Activated naive CD4-positive, alpha-beta T cell treated with anti-CD3 and anti-CD28 coated beads, Interleukin-2, amount 50 U/mL, for 24 hours (primary cell): ENCODE measurements at regions not wholly inside any gene's neighbourhood (a gene's known extent, or its start where the extent isn't known, plus 50 kb on each side); places are given as distances from the start of the nearest gene placed in this dataset.

Source experiments
- H3K27ac Mint-ChIP-seq: one replicate; pipeline ENCODE4 v1.8.0; 2021; ENCODE audit warnings: mild to moderate bottlenecking, mixed read lengths
- H3K27me3 Mint-ChIP-seq: one replicate; pipeline ENCODE4 v1.8.0; 2021; ENCODE audit warnings: mixed read lengths
- H3K36me3 Mint-ChIP-seq: one replicate; pipeline ENCODE4 v1.8.0; 2021; ENCODE audit warnings: mixed read lengths
- H3K4me1 Mint-ChIP-seq: one replicate; pipeline ENCODE4 v1.8.0; 2021; ENCODE audit warnings: mixed read lengths
- H3K4me3 Mint-ChIP-seq: one replicate; pipeline ENCODE4 v1.8.0; 2021; ENCODE audit warnings: mild to moderate bottlenecking, mixed read lengths
- H3K9me3 Mint-ChIP-seq: one replicate; pipeline ENCODE4 v1.8.0; 2021; ENCODE audit warnings: mixed read lengths

GRCh38 chr1:55724551-55725325, 509.6 kb upstream of the USP24 start:
- Mint-ChIP-seq H3K9me3 (no peaks in the 10 kb centered on the region), H3K4me1 (no peaks in the 10 kb centered on the region), H3K27ac (no peak overlapping the region), H3K27me3 (peaks cover 4% of the 10 kb centered on the region), H3K36me3 (no peaks in the 10 kb centered on the region), H3K4me3 (no peak overlapping the region)

GRCh38 chr1:55723001-55723400, 507.8 kb upstream of the USP24 start:
- Mint-ChIP-seq H3K4me1 (no peaks in the 10 kb centered on the region), H3K9me3 (no peaks in the 10 kb centered on the region), H3K27ac (no peak overlapping the region), H3K36me3 (no peaks in the 10 kb centered on the region), H3K27me3 (peaks cover 4% of the 10 kb centered on the region), H3K4me3 (no peak overlapping the region)

GRCh38 chr1:55720261-55720660, 505.1 kb upstream of the USP24 start:
- H3K9me3 Mint-ChIP-seq: no peaks in the 10 kb centered on the region
- no peaks in the 10 kb centered on the region for H3K4me1 Mint-ChIP-seq
- H3K27ac Mint-ChIP-seq: no peak overlapping the region
- H3K36me3 Mint-ChIP-seq: no peaks in the 10 kb centered on the region
- no peak overlapping the region for H3K4me3 Mint-ChIP-seq
- peaks cover 7% of the 10 kb centered on the region for H3K27me3 Mint-ChIP-seq

GRCh38 chr1:55718758-55719671, 503.9 kb upstream of the USP24 start:
- Mint-ChIP-seq H3K27ac (no peak overlapping the region), H3K36me3 (no peaks in the 10 kb centered on the region), H3K4me1 (no peaks in the 10 kb centered on the region), H3K4me3 (no peak overlapping the region), H3K9me3 (peaks cover 2% of the 10 kb centered on the region), H3K27me3 (peaks cover 5% of the 10 kb centered on the region)

GRCh38 chr1:55717111-55717510, 501.9 kb upstream of the USP24 start:
- H3K4me1 Mint-ChIP-seq: no peaks in the 10 kb centered on the region
- H3K4me3 Mint-ChIP-seq: no peak overlapping the region
- peaks cover 5% of the 10 kb centered on the region for H3K27me3 Mint-ChIP-seq
- H3K27ac Mint-ChIP-seq: no peak overlapping the region
- peaks cover 5% of the 10 kb centered on the region for H3K9me3 Mint-ChIP-seq
- no peaks in the 10 kb centered on the region for H3K36me3 Mint-ChIP-seq

GRCh38 chr1:55716610-55717009, 501.4 kb upstream of the USP24 start:
- Mint-ChIP-seq H3K27ac (no peak overlapping the region), H3K4me1 (no peaks in the 10 kb centered on the region), H3K9me3 (peaks cover 5% of the 10 kb centered on the region), H3K27me3 (peaks cover 5% of the 10 kb centered on the region), H3K36me3 (no peaks in the 10 kb centered on the region), H3K4me3 (no peak overlapping the region)

GRCh38 chr1:55716151-55716550, 501.0 kb upstream of the USP24 start:
- Mint-ChIP-seq H3K27me3 (peaks cover 5% of the 10 kb centered on the region), H3K27ac (no peak overlapping the region), H3K4me1 (no peaks in the 10 kb centered on the region), H3K9me3 (peaks cover 5% of the 10 kb centered on the region), H3K36me3 (no peaks in the 10 kb centered on the region), H3K4me3 (no peak overlapping the region)

GRCh38 chr1:55714230-55714629, 499.1 kb upstream of the USP24 start:
- Mint-ChIP-seq H3K36me3 (no peaks in the 10 kb centered on the region), H3K9me3 (peaks cover 5% of the 10 kb centered on the region), H3K4me3 (no peak overlapping the region), H3K27ac (no peak overlapping the region), H3K4me1 (no peaks in the 10 kb centered on the region), H3K27me3 (peaks cover 5% of the 10 kb centered on the region)

- H3K4me1 Mint-ChIP-seq: no peaks in the 10 kb centered on the region
- H3K4me3 Mint-ChIP-seq: no peak overlapping the region
- H3K27ac Mint-ChIP-seq: no peak overlapping the region
- H3K36me3 Mint-ChIP-seq: no peaks in the 10 kb centered on the region
- peaks cover 5% of the 10 kb centered on the region for H3K9me3 Mint-ChIP-seq
- H3K27me3 Mint-ChIP-seq: peaks cover 5% of the 10 kb centered on the region
Observed at GRCh38 chr1:55713516-55713915, 498.4 kb upstream of the USP24 start.

- no peak overlapping the region for H3K4me3 Mint-ChIP-seq
- H3K36me3 Mint-ChIP-seq: no peaks in the 10 kb centered on the region
- no peaks in the 10 kb centered on the region for H3K27me3 Mint-ChIP-seq
- H3K4me1 Mint-ChIP-seq: no peaks in the 10 kb centered on the region
- peaks cover 5% of the 10 kb centered on the region for H3K9me3 Mint-ChIP-seq
- H3K27ac Mint-ChIP-seq: no peak overlapping the region
Observed at GRCh38 chr1:55712148-55712547, 497.0 kb upstream of the USP24 start.

- peaks cover 1% of the 10 kb centered on the region for H3K9me3 Mint-ChIP-seq
- no peaks in the 10 kb centered on the region for H3K27me3 Mint-ChIP-seq
- no peaks in the 10 kb centered on the region for H3K4me1 Mint-ChIP-seq
- H3K27ac Mint-ChIP-seq: no peak overlapping the region
- no peaks in the 10 kb centered on the region for H3K36me3 Mint-ChIP-seq
- no peak overlapping the region for H3K4me3 Mint-ChIP-seq
Observed at GRCh38 chr1:55708781-55709180, 493.6 kb upstream of the USP24 start.

GRCh38 chr1:55707846-55708245, 492.7 kb upstream of the USP24 start:
- Mint-ChIP-seq H3K27ac (no peak overlapping the region), H3K4me1 (no peaks in the 10 kb centered on the region), H3K4me3 (no peak overlapping the region), H3K36me3 (no peaks in the 10 kb centered on the region), H3K27me3 (no peaks in the 10 kb centered on the region), H3K9me3 (no peaks in the 10 kb centered on the region)

- no peak overlapping the region for H3K27ac Mint-ChIP-seq
- no peaks in the 10 kb centered on the region for H3K9me3 Mint-ChIP-seq
- no peaks in the 10 kb centered on the region for H3K4me1 Mint-ChIP-seq
- no peaks in the 10 kb centered on the region for H3K36me3 Mint-ChIP-seq
- H3K4me3 Mint-ChIP-seq: no peak overlapping the region
- H3K27me3 Mint-ChIP-seq: no peaks in the 10 kb centered on the region
Observed at GRCh38 chr1:55707196-55707595, 492.0 kb upstream of the USP24 start.

- Mint-ChIP-seq H3K4me1 (no peaks in the 10 kb centered on the region), H3K4me3 (no peak overlapping the region), H3K9me3 (no peaks in the 10 kb centered on the region), H3K27me3 (no peaks in the 10 kb centered on the region), H3K36me3 (no peaks in the 10 kb centered on the region), H3K27ac (no peak overlapping the region)
Observed at GRCh38 chr1:55706397-55706796, 491.2 kb upstream of the USP24 start.

- Mint-ChIP-seq H3K36me3 (no peaks in the 10 kb centered on the region), H3K4me3 (no peak overlapping the region), H3K9me3 (no peaks in the 10 kb centered on the region), H3K27me3 (peaks cover 4% of the 10 kb centered on the region), H3K27ac (no peak overlapping the region), H3K4me1 (no peaks in the 10 kb centered on the region)
Observed at GRCh38 chr1:55703726-55704363, 488.7 kb upstream of the USP24 start.

- Mint-ChIP-seq H3K9me3 (no peaks in the 10 kb centered on the region), H3K36me3 (no peaks in the 10 kb centered on the region), H3K4me3 (no peak overlapping the region), H3K27me3 (peaks cover 4% of the 10 kb centered on the region), H3K4me1 (no peaks in the 10 kb centered on the region), H3K27ac (no peak overlapping the region)
Observed at GRCh38 chr1:55702064-55702463, 486.9 kb upstream of the USP24 start.
